Activated naive CD8-positive, alpha-beta T cell treated with anti-CD3 and anti-CD28 coated beads, Interleukin-2, amount 10 ng/mL, durations not matched to agents 7 days and 5 days (primary cell): ENCODE measurements at regions not wholly inside any gene's neighbourhood (a gene's known extent, or its start where the extent isn't known, plus 50 kb on each side); places are given as distances from the start of the nearest gene placed in this dataset.

Experiments
- ATAC-seq: fragments of 150-1000 bp; cut with Tn5 transposase; one replicate; pipeline ENCODE4 v1.10.0; 2021; ENCODE audit warnings: low read depth, moderate library complexity
- POLR2A ChIA-PET: fragments of 350-600 bp; sonication (Branson Sonifier 250); formaldehyde crosslinking; loops from one replicate; lab custom pipeline; 2021; ENCODE audit warnings: antibody characterized with exemption; lab: Charles Lee
- DNase-seq: peaks from one replicate; pipeline ENCODE4 v3.0.0; 2021
- H3K27ac Mint-ChIP-seq: one replicate; pipeline ENCODE4 v1.8.0; 2022; ENCODE audit warnings: mild to moderate bottlenecking, mixed read lengths
- H3K27me3 Mint-ChIP-seq: one replicate; pipeline ENCODE4 v1.8.0; 2022; ENCODE audit warnings: mild to moderate bottlenecking, moderate library complexity, mixed read lengths
- H3K36me3 Mint-ChIP-seq: one replicate; pipeline ENCODE4 v1.8.0; 2021; ENCODE audit warnings: mild to moderate bottlenecking, mixed read lengths
- H3K4me1 Mint-ChIP-seq: one replicate; pipeline ENCODE4 v1.8.0; 2021; ENCODE audit warnings: mixed read lengths
- H3K4me3 Mint-ChIP-seq: one replicate; pipeline ENCODE4 v1.8.0; 2022; ENCODE audit warnings: mild to moderate bottlenecking, moderate library complexity, mixed read lengths
- H3K9me3 Mint-ChIP-seq: one replicate; pipeline ENCODE4 v1.8.0; 2021; ENCODE audit warnings: mixed read lengths

DNA sequence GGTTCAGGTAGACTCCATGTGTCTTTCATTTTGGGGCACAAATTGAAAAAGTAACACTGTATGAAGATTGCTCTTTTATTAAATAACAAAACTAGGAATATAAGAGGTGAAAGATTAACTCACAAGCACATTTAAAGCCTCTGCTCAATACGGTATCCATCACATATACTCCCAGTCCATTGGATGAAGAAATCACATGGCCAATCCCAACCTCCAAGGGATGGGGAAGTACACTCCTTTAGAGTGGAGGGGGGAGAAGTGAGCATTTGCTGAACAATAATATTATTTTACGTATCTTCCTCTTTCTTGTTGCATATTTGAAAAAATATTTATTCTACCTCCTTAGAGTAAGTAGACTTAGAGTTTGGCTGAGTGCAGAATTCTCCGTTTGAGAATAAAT lies 316.5 kb downstream of the LMX1A start:
- Mint-ChIP-seq H3K4me3 (no peak overlapping the region), H3K27me3 (no peaks in the 10 kb centered on the region), H3K36me3 (no peaks in the 10 kb centered on the region), H3K27ac (no peak overlapping the region), H3K9me3 (no peaks in the 10 kb centered on the region), H3K4me1 (no peaks in the 10 kb centered on the region)
- no peak for DNase-seq
- POLR2A ChIA-PET: no interaction called here
- ATAC-seq: no peak

DNA sequence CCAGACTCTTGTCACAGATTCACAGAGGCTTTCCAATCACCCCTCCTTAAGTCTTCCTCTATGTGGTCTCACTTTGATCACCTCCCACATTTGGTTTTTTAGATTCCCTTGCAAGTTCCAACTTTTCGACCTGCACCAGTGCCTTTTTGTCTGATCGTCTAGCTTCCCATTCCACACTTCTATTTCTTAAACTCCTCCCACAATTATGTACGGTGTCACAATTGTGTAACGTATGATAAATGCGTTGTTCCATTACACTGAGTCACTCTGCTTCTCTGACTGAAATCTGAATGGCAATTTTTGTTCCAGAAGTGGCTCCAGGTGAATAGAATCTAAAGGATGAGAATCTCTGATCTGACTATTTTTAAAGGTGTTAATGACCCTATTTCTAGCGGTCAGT lies 320.1 kb downstream of the LMX1A start:
- no peaks in the 10 kb centered on the region for H3K9me3 Mint-ChIP-seq
- no peaks in the 10 kb centered on the region for H3K36me3 Mint-ChIP-seq
- H3K4me1 Mint-ChIP-seq: no peaks in the 10 kb centered on the region
- H3K4me3 Mint-ChIP-seq: no peak overlapping the region
- no peak for ATAC-seq
- no peaks in the 10 kb centered on the region for H3K27me3 Mint-ChIP-seq
- H3K27ac Mint-ChIP-seq: no peak overlapping the region
- DNase-seq: no peak
- POLR2A ChIA-PET: no interaction called here

- no peaks in the 10 kb centered on the region for H3K4me1 Mint-ChIP-seq
- ATAC-seq (no peak), DNase-seq (no peak)
- no peaks in the 10 kb centered on the region for H3K27me3 Mint-ChIP-seq
- H3K9me3 Mint-ChIP-seq: no peaks in the 10 kb centered on the region
- H3K27ac Mint-ChIP-seq: no peak overlapping the region
- no peak overlapping the region for H3K4me3 Mint-ChIP-seq
- no peaks in the 10 kb centered on the region for H3K36me3 Mint-ChIP-seq
- POLR2A ChIA-PET: no interaction called here
These were observed 322.2 kb downstream of the LMX1A start for GRCh38 chr1:165034136-165034809.

- no peak for ATAC-seq
- POLR2A ChIA-PET: no interaction called here
- no peaks in the 10 kb centered on the region for H3K4me1 Mint-ChIP-seq
- no peaks in the 10 kb centered on the region for H3K27me3 Mint-ChIP-seq
- DNase-seq: no peak
- H3K36me3 Mint-ChIP-seq: no peaks in the 10 kb centered on the region
- H3K27ac Mint-ChIP-seq: no peak overlapping the region
- H3K4me3 Mint-ChIP-seq: no peak overlapping the region
- no peaks in the 10 kb centered on the region for H3K9me3 Mint-ChIP-seq
These were observed 325.5 kb downstream of the LMX1A start for GRCh38 chr1:165031001-165031400.

DNA sequence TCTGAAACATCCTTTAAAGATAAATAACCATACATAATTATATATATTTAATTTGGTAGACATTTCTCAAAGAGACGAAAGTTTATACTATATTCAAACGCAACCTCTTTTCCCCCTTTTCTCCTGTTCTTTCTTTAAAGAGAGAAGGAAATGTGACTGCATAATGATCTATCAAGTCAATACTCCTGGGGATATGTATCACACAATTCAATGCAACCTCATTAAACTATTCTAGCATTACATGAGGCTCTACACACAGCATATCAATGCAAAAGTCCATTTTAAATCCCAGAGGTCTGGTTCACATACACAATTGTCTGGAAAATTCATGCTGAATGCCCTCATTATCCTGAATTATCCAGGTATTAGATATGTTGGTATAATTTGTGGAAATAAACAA lies 330.7 kb downstream of the LMX1A start:
- DNase-seq (no peak), ATAC-seq (no peak)
- Mint-ChIP-seq H3K27ac (no peak overlapping the region), H3K4me3 (no peak overlapping the region), H3K27me3 (no peaks in the 10 kb centered on the region), H3K4me1 (no peaks in the 10 kb centered on the region), H3K9me3 (peaks cover 3% of the 10 kb centered on the region), H3K36me3 (no peaks in the 10 kb centered on the region)
- POLR2A ChIA-PET: no interaction called here

- Mint-ChIP-seq H3K4me3 (no peak overlapping the region), H3K27ac (no peak overlapping the region), H3K36me3 (no peaks in the 10 kb centered on the region), H3K9me3 (no peaks in the 10 kb centered on the region), H3K4me1 (no peaks in the 10 kb centered on the region), H3K27me3 (no peaks in the 10 kb centered on the region)
- DNase-seq (no peak), ATAC-seq (no peak)
- POLR2A ChIA-PET: no interaction called here
These were observed 341.8 kb downstream of the LMX1A start for GRCh38 chr1:165014753-165015152.

- Mint-ChIP-seq H3K36me3 (no peaks in the 10 kb centered on the region), H3K4me1 (no peaks in the 10 kb centered on the region), H3K27ac (no peak overlapping the region), H3K9me3 (no peaks in the 10 kb centered on the region), H3K27me3 (no peaks in the 10 kb centered on the region), H3K4me3 (no peak overlapping the region)
- POLR2A ChIA-PET: no interaction called here
- DNase-seq: no peak
- no peak for ATAC-seq
These were observed 344.5 kb downstream of the LMX1A start for GRCh38 chr1:165011991-165012531.

- no peak overlapping the region for H3K27ac Mint-ChIP-seq
- no peaks in the 10 kb centered on the region for H3K9me3 Mint-ChIP-seq
- DNase-seq (no peak), ATAC-seq (no peak)
- no peaks in the 10 kb centered on the region for H3K36me3 Mint-ChIP-seq
- H3K4me3 Mint-ChIP-seq: no peak overlapping the region
- H3K4me1 Mint-ChIP-seq: no peaks in the 10 kb centered on the region
- H3K27me3 Mint-ChIP-seq: no peaks in the 10 kb centered on the region
- POLR2A ChIA-PET: no interaction called here
These were observed 345.3 kb downstream of the LMX1A start for GRCh38 chr1:165011186-165011585.

DNA sequence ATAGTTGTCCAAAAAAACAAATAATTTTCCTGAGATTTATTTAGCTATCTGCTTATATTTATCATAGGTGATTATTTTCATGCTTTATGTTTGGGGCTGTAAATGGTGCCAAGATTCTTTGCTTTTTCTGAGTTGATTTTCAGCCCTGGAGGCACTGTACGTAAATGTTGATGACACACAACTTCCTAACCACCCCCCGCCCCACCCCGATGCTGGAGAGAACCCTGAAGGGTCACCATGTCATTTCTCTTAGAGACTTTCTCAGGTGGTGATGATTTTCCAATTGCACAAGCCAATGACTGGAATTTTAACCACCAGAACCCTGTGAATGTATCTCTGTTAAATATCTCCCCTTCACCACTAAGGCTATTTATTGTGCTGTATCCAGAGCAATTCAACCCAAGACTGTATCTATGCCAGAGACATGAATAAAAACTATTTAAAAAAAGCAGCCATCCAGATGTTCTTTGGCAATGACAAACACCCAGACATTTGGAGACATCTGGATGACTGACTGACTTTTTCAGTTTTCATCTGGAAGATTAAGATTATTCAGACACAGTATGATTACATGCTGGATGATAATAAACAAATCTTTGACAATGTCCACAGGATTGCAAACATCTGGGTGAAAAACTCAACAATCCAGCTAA lies 346.0 kb downstream of the LMX1A start:
- Mint-ChIP-seq H3K27ac (no peak overlapping the region), H3K27me3 (no peaks in the 10 kb centered on the region), H3K4me1 (no peaks in the 10 kb centered on the region), H3K9me3 (no peaks in the 10 kb centered on the region), H3K4me3 (no peak overlapping the region), H3K36me3 (no peaks in the 10 kb centered on the region)
- POLR2A ChIA-PET: no interaction called here
- DNase-seq (no peak), ATAC-seq (no peak)

- DNase-seq: no peak
- no peaks in the 10 kb centered on the region for H3K36me3 Mint-ChIP-seq
- no peaks in the 10 kb centered on the region for H3K9me3 Mint-ChIP-seq
- POLR2A ChIA-PET: no interaction called here
- H3K4me1 Mint-ChIP-seq: no peaks in the 10 kb centered on the region
- H3K27ac Mint-ChIP-seq: no peak overlapping the region
- no peak for ATAC-seq
- no peak overlapping the region for H3K4me3 Mint-ChIP-seq
- H3K27me3 Mint-ChIP-seq: no peaks in the 10 kb centered on the region
These were observed 349.7 kb downstream of the LMX1A start for GRCh38 chr1:165006831-165007230.

- Mint-ChIP-seq H3K36me3 (no peaks in the 10 kb centered on the region), H3K27me3 (no peaks in the 10 kb centered on the region), H3K9me3 (no peaks in the 10 kb centered on the region), H3K4me1 (no peaks in the 10 kb centered on the region), H3K4me3 (no peak overlapping the region), H3K27ac (no peak overlapping the region)
- no peak for DNase-seq
- POLR2A ChIA-PET: no interaction called here
- ATAC-seq: no peak
These were observed 357.4 kb downstream of the LMX1A start for GRCh38 chr1:164999146-164999545.

DNA sequence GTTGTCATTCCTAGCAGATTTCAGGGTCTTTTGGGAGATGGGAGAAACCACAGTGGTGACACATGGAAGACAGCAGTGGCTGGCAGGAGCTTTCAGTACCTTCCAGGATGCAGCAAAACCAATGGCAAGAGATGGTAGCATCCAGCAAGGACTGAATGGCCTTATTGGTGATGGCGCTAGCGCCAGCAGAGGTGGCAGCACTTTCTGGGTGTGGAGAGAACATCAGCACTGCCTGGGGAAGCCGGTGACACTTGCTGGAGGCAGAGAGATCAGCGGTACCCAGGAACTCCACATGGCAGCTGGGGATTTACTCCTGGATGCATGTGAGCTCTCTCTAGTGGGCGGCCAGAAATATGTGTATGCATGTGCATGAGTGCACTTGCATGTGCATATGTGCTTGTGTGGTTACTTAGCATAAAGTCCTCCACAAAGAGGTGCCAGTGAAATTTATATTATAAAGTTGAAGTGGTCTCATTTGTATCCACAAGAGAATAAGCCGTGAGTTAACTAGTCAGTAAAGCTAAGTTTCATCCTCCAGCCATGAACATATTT lies 364.7 kb downstream of the LMX1A start:
- DNase-seq: no peak
- POLR2A ChIA-PET: no interaction called here
- ATAC-seq: no peak
- Mint-ChIP-seq H3K27me3 (no peaks in the 10 kb centered on the region), H3K9me3 (no peaks in the 10 kb centered on the region), H3K36me3 (no peaks in the 10 kb centered on the region), H3K27ac (no peak overlapping the region), H3K4me1 (no peaks in the 10 kb centered on the region), H3K4me3 (no peak overlapping the region)

GRCh38 chr1:164983023-164983650 lies 373.4 kb downstream of the LMX1A start:
- no peak overlapping the region for H3K4me3 Mint-ChIP-seq
- ATAC-seq (no peak), DNase-seq (no peak)
- no peaks in the 10 kb centered on the region for H3K27me3 Mint-ChIP-seq
- POLR2A ChIA-PET: no interaction called here
- H3K9me3 Mint-ChIP-seq: peaks cover 1% of the 10 kb centered on the region
- H3K27ac Mint-ChIP-seq: no peak overlapping the region
- no peaks in the 10 kb centered on the region for H3K4me1 Mint-ChIP-seq
- no peaks in the 10 kb centered on the region for H3K36me3 Mint-ChIP-seq

DNA sequence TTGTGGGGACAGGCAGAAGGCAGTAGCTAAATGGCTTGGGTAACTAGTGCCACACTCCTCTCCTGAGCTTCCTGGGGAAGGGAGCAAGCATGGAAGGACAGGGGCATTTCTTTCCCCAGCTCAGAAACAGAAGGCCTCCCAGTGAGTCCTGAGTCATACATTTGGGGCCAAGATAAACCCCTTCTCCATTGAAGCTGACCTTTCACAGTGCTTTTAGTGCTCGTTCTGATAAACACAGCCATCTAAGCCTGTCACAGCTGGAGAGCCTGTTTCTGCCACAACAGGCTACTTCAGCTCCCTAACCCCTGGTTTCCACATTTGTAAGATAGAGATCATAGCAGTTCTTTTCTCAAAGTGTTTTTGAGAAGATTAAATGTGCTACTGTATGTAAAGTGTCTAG lies 374.0 kb downstream of the LMX1A start:
- ATAC-seq (no peak), DNase-seq (no peak)
- Mint-ChIP-seq H3K36me3 (no peaks in the 10 kb centered on the region), H3K27ac (no peak overlapping the region), H3K4me3 (no peak overlapping the region), H3K9me3 (peaks cover 1% of the 10 kb centered on the region), H3K4me1 (no peaks in the 10 kb centered on the region), H3K27me3 (no peaks in the 10 kb centered on the region)
- POLR2A ChIA-PET: no interaction called here
